ENCODE measurements at regions not wholly inside any gene's neighbourhood (a gene's known extent, or its start where the extent isn't known, plus 50 kb on each side); places are given as distances from the start of the nearest gene placed in this dataset.

DNA sequence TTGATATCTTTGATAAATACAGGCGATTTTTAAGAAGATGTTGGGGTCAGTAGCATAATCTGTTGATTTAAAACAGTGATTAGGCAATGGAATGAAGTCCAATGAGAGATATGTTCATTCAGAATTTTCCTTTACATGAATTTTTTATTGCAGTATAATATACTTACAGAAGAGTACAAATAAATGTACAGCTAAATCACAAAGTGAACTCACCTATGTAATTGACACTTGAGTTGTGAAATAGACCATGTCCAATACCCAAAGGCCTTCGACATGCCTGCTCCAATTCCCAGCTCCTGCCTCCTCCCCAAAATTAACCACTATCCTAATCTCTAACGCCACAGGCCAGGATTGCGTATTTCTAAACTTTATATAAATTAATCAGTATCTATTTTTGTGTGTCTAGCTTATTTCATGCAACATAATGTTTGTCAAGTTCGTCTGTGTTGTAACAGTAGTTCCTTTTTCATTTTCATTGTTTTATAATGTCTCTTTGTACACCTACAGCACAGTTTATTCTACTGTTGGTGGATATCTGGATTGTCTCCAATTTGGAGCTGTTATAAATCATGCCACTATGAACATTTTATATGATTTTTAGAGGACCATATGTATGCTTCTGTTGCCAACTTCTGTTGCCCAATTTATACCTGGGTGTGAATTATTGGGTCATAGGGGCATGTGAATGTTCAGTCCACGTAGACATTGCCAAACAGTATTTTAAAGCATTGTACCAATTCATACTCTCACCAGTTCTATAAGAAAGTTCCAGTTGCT, 208.3 kb downstream of the TLE1 start:
- DNase-seq: no peak

DNA sequence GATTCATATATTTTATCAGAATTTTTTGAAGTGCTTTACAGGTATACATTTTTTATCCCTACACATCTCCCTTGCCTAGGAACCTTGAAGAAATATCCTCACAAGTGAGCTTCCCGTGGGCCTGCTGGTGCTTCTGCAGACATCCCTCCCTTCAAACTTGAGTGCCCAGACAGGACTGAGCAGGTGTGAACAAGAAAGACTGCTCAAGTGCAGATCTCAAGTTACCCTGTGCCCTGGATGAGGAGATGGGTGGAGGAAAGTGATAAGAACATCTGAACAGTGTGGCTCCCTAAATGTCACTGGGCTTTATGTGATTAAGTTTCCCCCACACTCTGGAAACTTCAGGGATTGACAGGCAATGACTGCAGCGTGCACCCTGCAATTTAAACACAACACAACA, 209.8 kb downstream of the TLE1 start:
- DNase-seq: no peak

DNA sequence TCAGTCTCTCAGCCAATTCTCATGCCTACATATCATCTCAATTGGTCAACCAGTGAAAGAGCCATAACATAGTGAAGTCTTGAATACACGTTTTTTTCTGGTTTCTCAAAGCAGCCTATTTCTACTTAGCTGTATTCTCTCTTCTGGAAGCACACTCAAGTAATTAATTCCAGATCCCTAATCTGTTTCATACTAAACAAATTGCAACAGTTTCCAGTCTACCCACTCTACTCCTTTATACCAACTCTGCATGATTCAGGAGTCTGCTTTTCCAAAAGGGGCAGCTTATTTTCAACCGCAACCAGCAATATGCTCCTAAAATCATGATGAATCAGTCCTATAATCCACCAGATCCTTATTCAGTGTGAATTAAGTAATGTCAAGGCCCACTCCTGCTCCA, 211.7 kb downstream of the TLE1 start:
- no peak for DNase-seq

DNA sequence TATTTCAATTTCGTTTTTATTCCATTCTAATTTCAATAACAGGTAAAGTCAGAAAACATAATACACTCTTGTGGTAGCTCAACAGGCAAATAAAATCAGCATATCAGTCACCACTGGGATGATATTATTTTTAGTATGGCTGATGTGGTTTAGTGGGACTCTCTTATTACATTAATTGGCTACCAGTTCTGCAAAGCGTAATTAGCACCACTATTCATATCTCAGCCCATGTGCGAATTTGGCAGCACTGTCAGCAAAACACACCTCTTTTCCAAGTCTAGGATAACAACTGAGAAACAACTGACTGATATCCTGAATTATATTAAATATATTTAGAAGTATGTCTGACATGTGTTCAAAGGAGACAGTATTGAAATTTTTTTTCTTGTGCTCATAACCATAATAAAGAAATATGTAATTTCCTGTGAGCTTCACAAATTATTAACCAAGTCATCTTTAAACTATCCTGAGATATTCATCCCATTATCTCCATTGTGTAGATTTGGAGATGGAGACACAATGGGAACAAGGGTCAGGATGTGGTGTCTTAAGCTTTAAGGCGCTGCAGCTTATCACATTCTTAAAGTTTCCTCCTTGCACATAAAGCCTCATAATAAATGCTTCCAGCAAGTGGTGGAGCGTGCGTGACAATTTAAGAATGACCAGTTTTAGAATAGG, 212.4 kb downstream of the TLE1 start:
- no peak for DNase-seq

DNA sequence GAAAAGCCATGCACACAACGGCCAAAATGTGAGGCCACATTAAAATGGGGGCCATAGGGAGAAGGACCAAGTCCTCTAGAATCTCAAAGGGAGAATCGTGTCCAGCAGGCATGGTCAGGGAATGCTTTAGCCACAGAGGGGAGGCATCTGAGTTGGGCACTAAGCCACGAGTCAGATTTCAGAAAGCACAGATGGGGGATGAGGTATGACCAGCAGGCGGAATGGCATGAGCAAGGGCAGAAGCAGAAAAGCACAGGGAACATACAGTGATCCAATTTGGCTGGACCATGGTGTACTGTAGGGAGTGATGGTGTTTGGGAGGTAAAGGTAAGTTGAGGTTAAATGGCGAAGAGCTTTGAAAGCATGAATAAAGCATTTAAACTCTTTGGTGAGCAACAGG, 214.6 kb downstream of the TLE1 start:
- no peak for DNase-seq

DNA sequence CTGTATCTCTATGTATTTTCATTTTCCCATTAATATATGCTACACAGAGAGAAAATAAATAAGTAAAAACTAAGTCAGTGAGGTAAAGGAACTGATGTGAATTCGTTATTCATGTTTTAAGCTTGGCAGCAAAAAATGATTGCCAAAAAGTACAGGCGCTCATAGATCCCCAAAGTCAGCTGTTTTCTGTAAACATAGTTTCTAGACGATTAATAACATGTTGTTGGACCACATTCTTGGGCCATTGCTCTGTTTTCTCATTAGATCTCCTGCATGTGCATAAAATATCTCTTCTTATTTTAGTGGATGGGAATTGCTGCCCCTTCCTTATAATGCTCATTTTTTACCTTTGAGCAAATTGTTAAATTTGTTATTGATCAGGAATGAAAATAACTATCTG, 215.2 kb downstream of the TLE1 start:
- DNase-seq: no peak

DNA sequence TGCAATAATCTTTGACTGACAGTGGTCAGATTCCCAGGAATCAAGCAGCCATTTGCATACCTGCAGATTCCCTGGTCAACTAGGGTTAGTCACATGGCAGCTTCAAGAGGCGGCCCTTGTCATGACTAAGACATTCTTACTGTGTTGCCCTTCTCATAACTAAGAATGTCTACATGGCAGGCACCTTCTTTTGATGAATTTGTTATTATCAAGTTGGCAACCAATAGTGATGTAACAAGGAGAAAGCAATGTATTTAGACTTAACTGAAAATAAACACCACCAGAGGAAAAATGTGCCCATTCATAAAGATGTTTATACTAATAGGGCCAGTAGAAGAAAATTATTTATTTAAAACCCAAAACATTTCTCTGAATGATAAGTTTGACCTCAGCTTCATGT, 215.6 kb downstream of the TLE1 start:
- DNase-seq: no peak

DNA sequence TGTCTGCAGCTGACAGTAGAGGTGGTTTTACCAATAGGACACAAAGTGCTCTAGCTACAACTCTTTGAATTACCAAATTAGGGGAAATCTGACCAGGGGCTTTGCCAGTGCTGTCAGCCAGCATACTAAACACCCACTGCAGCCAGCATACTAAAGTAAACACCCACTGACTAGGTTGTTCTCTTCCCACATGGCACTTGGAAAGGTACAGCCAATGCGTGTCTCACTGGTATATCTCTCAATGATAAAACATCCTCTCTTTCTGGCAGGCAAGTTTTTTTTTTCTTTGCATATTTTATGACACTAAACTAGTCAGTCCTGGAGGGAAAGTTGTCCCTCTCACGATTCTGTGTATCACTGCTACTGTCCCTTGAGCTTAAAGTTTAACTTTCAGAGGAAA, 216.1 kb downstream of the TLE1 start:
- DNase-seq: no peak

DNA sequence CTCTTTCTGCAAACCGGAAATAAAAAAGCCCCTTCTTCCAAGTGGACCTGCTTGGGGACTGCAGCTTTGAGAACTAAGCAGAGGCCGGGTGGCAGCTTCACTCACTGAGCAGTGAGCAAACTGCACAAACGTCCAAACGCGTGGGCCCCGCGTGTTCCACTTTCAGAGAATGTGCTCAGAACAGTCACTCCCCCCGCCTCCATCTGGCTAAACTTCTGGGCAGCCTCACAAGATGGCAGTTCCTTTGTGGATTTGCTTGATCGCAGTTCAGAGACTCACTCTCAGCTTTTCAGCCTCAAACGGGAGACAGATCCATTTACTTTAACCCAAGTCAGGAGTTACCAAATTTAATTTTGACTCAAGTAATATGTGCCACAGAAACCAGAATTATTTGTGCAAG, 216.6 kb downstream of the TLE1 start:
- no peak for DNase-seq

DNA sequence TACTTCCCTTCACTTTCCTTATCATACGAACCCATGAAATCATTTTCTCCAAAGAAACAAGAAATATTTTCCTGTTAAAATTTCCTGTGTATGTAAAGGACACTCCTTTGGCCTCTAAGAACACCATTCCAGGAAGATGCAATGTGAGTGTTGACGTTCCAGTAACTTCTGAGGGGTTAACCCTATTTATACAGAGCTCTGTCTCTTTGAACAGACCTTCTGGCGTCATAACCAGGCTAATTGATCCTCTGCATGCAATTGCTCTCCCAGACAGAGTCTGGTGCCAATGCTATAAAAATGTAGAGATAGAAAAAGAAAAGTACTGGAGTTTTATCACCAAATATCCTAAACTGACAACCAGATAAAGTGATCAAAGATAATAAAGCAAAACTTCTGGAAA, 218.5 kb downstream of the TLE1 start:
- no peak for DNase-seq

DNA sequence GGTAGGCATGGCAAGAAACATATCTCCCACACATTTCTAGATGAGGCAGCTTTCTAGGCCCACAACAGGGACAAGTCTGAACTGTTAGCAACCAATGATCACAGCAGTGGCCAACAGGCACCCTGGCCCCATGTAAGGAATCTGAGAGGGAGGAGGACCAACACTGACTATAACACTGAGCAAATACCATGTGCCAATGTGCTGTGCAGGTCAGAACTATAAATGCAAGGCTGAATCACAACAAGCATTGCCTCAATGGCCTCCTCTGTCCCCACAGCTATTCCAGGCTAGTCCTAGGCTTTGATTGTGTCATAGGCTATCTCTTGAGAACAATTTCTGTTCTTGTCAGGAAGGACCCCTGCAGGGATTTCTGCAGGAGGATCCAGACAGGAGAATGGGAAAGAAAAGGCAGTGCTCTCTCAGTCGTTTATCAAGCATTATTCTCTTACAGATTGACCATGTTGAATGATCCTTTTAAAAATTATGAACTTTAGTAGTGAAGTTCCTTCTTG, 221.2 kb downstream of the TLE1 start:
- DNase-seq: no peak

DNA sequence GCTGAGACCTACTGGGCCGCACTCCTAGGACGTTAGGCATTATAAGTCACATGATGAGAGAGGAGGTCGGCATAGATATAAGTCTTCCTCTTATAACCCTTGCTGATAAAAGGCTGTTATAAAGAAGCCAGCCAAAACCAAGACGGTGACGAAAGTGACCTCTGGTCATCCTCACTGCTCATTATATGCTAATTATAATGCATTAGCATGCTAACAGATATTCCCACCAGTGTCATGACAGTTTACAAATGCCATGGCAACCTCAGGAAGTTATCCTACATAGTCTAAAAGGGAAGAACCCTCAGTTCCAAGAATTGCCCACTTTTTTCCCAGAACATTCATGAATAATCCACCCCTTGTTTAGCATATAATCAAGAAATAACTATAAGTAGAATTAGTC, 222.4 kb downstream of the TLE1 start:
- DNase-seq: no peak

DNA sequence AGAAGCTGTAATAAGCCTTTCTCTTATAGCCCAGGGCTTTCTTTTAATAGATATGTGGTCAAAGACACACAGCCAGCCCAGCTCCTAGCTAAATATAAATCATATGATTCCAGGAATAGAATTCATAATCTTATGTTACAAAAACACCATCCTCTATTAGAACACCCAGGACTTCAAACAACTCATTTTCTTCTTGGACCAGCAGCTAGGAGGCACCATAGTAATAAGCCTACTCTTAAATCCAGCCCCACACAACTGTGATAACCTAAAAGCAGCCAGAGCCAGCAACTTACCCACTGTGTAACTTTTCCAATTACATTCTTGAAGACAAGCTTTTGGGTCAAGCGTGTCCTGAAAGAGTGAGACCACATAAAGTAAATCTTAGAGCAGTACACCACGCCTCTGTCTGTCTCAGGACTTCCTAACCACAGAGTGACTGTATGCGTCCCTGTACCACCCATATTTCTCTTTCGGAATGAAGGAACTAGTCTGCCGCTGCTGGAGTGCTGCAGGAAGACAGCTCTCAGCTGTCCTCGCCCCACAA, 223.8 kb downstream of the TLE1 start:
- no peak for DNase-seq

DNA sequence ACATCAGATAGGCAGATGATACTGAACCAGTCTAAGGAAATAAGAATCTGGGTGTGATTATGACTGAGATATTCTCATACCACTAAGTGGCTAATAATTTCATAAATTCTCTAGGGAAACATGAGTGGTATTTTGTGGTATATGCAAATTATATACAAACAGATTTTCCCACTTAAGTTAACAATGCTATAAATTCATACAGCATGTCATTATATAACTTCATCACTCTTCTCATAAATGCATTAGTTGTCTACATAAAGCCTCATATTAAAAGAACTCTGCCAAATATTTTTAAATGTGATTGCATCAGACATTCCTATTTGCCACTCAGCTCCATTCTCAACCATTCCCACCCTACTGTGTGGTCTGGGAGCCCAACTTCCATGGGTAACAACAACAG, 226.5 kb downstream of the TLE1 start:
- no peak for DNase-seq

DNA sequence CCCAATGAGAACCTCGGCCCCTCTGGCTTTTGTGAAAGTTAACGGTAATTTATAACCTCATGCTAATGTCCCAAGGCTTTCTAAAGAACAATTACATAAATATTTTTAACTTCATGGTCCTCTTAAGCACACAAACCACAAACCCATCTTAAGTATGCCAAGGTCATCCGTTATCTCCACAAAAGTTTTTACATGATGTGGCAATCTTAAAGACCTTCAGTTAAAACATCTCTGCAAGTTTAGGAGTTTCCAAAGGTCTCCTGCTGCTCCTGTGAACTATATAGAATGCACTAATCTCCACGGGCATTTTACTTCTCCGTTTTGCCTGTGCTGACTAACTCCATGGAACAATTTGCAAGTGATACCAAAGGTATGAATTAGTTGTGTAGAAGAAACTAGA, 228.2 kb downstream of the TLE1 start:
- DNase-seq: no peak

DNA sequence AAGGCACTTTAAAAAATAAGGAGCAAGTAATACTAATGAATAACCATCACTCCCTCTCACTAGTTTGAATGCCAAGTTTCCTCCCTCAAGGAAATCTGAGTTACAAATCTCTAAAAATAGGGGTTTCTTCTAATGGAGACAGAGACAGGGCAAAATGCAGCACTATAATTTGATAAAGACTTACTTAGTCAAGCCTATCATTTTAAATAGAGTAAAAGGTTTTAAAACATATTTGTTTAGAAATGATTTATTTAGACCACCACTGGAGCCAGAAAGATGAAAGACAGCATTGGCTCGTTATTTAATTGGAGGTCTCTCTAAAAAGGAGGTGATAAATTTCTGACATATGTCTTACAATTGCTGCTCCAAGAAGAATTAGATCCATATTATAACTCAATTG, 228.7 kb downstream of the TLE1 start:
- no peak for DNase-seq

DNA sequence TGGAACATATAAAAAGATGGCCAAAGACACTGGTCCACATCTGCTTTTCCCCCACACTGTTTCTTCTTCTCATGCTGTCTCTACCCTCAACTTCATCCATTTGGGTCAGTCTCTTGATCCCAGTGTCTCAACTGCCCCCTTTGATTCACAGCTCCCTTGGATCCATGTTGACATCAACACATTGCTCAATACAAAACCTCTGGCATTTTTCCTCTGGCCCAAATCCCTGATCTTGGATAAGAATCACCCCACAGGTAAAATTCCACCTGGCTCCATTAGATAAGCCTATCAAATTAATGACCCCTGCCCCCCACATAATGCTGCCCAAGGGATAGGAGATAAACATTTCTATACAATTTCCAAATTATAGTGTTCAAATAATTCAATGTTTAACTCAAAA, 229.8 kb downstream of the TLE1 start:
- no peak for DNase-seq

DNA sequence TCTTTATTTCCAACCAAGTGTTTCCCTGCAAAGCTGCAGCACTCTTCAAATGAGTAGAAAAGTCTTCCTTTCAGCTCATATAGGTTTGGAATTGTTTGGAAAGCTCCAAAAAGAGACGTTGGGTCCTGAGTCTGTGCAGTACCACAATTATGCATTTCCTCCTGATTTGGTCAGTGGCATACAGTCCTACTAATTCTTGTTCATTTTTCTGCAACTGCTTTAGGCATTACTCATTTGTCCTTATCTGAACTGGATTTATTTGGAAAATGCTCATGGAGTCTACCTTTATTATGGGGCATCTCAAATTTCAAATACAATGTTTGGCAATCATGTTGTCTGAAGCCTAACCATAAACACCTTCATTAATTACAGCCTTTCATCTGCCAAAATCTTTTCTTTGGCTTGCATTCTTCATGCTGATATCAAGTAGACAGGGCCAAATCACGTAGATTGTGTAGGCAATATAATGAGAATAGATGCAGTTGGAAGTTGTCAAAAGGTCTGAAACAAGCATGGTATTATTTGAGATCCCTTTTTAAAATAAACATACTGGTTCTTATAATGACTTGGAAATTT, 232.8 kb downstream of the TLE1 start:
- DNase-seq: no peak

DNA sequence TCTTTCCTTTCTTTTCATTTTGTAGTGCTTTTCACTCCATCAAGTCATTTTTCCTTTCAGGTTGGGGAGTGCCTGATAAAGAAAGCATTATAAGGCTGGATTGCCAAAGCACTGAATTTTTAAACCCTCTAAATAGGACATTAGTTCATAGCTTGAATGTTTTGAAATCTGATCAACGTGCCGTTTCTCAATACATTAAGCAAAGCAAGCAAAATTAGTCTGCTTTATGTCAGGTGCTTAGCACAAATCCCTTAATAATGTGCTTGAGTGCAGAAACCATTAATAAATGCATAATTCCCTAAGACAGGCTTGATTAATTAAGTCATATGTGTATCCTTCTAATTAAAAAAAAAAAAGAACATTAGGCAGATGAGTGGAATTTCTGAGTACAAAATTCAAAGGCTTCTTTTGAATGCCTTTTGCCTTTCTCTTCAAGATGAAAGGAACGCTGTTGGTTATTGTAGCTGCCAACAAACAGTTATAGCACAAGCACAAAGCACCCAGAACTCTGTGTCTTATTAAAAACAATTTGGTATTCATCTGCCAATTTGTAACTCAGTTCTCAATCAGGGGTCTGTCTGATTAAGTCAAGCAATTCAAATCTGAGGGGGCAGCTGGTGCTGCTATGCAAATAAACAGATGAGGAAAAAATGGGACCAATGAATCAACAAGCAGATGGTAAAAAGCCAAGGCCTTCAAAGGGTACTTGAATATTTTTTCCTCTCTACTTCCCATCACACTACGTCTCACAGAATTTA, 233.7 kb downstream of the TLE1 start:
- no peak for DNase-seq

DNA sequence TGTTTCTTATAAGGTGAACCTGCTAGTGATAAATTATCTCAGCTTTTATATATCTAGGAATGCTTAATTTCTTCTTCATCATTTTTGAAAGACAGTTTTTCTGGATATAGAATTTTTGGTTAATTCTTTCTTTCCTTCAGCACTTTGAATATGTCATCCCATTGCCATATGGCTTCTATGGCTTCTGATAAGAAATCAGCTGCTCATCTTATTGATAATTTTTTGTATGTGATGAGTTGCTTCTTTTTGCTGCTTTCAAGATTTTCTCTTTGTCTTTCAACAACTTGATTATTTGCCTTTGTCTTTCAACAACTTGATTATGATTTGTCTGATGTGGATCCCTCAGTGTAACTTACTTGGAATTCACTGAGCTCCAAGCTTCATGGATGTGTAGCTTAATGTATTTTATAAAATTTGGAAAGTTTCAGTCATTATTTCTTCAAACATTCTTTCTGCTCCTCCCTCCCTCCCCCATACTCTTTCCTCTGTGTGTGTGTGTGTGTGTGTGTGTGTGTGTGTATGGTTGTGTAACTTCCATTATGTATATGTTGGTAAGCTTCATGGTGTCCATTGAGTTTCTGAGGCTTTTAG, 243.9 kb downstream of the TLE1 start:
- no peak for DNase-seq

DNA sequence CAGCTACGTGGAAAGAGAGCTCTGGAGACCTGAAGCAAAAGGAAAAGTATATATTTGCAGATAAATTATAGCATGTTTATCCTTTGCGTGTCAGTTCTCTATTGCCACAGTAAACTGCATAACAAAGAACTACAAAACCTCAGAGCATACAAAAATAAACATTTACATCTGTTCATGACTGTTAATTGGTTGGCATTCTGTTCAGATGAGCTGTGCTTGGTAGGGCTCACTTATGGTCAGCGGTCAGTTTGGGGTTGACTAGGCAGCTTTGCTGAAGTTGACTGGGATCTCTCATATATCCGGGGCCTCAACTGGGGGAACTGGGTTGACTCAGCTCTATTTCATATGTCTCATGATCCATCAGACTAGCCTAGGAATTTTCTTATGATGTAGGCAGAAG, 257.7 kb downstream of the TLE1 start:
- no peak for DNase-seq

DNA sequence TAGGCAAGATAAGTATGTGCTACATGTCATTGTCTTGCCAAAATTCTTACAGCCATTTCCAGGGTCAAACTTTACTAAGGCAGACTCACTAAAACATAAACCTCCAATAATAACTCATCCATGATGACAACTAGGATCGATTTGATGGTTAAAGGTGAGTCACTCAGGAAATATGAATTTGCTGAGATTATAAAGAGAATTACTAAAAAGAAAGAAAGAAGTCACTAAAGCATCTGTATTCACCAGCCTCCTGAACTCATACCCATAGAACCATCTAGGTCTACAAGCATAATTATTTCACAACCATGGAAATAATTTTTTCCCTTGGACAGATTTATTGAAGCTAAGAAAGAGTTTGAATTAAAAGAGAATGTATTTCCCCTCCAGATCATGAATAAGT, 258.6 kb downstream of the TLE1 start:
- no peak for DNase-seq

DNA sequence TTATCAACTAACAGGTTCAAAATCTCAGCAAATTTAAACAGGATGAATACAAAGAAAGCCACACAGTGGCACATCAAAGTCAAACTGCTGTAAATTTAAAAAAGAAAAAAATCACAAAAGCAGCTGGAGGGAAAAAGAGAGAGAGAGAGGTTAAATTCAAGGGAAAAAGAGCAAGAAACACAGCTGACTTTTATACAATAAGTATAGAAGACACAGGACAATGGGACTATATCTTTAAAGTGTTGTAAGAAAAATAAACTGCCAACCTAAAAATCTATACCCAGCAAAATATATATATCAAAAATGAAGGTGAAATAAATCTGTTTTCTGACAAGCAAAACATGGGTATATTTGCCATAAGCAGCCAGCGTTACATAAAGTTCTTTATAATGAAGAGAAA, 261.5 kb downstream of the TLE1 start:
- no peak for DNase-seq
